ENCODE measurements at regions not wholly inside any gene's neighbourhood (a gene's known extent, or its start where the extent isn't known, plus 50 kb on each side); places are given as distances from the start of the nearest gene placed in this dataset.

DNA sequence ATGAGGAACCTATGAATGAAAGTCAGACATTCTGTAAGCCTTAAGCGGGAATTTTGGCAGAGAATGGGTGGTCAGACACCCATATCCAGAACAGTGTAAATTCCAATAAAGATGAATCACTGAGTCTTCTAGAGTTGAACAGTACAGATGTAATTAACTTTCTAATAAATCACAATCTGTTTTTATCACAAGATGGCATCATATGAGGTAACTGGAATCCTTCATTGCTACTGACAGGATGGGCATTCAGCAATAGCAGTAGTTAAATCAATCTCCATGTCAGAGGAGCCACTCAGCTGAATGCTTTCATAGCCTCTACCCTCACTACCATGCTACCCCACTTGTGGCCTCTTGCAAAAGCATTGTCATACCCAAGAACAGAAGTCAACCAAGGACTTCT is 690.3 kb downstream of the AMY1C start:
- no peak for TF ChIP-seq MYC (IDR thresholded peaks at IDR 0.05; ENCODE audit: low read depth, low read length)
- no peak for TF ChIP-seq EZH2 (IDR thresholded peaks at IDR 0.05; ENCODE audit: borderline replicate concordance, low read depth, low read length, severe bottlenecking)
- TF ChIP-seq, protein P1, sequence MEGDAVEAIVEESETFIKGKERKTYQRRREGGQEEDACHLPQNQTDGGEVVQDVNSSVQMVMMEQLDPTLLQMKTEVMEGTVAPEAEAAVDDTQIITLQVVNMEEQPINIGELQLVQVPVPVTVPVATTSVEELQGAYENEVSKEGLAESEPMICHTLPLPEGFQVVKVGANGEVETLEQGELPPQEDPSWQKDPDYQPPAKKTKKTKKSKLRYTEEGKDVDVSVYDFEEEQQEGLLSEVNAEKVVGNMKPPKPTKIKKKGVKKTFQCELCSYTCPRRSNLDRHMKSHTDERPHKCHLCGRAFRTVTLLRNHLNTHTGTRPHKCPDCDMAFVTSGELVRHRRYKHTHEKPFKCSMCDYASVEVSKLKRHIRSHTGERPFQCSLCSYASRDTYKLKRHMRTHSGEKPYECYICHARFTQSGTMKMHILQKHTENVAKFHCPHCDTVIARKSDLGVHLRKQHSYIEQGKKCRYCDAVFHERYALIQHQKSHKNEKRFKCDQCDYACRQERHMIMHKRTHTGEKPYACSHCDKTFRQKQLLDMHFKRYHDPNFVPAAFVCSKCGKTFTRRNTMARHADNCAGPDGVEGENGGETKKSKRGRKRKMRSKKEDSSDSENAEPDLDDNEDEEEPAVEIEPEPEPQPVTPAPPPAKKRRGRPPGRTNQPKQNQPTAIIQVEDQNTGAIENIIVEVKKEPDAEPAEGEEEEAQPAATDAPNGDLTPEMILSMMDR (IDR thresholded peaks at IDR 0.05; ENCODE audit: extremely low read depth in 1 of 2, insufficient read depth in 1 of 2, low read depth in 1 of 2, low read length in 2 of 2), result no peak
- TF ChIP-seq POLR2A (IDR thresholded peaks at IDR 0.05; ENCODE audit: low read depth, low read length), result no peak
- TF ChIP-seq POLR2AphosphoS5 (IDR thresholded peaks at IDR 0.05; ENCODE audit: insufficient read depth, low read depth, low read length), result no peak
- intact Hi-C loops (cut with micrococcal nuclease), result no loop called here
- Histone ChIP-seq H3K9ac (replicated peaks; ENCODE audit: extremely low read depth, insufficient read depth, low read length) (no peak overlapping the region), H2AFZ (ENCODE audit: low read depth, low read length) (no peak overlapping the region), H3K27ac (ENCODE audit: insufficient read depth, low read depth, low read length) (no peak overlapping the region), H3K4me1 (ENCODE audit: control insufficient read depth, extremely low read depth, insufficient read depth, low read length) (no peaks in the 10 kb centered on the region), H3K4me2 (ENCODE audit: insufficient read depth, low read length) (no peak overlapping the region), H3K79me2 (ENCODE audit: control insufficient read depth, insufficient read depth, low read length) (no peaks in the 10 kb centered on the region), H3K27me3 (ENCODE audit: control insufficient read depth in 2 of 2, insufficient read depth in 2 of 2, low read length in 2 of 2) (no peaks in the 10 kb centered on the region), H4K20me1 (replicated peaks; ENCODE audit: control insufficient read depth, extremely low read depth, insufficient read depth, low read length) (no peaks in the 10 kb centered on the region), H3K4me3 (replicated peaks in 1 of 3; ENCODE audit: insufficient read depth in 1 of 3, low read depth in 1 of 3, low read length in 3 of 3) (no peak overlapping the region), H3K9me1 (replicated peaks; ENCODE audit: control insufficient read depth, extremely low read depth, insufficient read depth, low read length) (no peaks in the 10 kb centered on the region), H3K9me3 (replicated peaks; ENCODE audit: control insufficient read depth, insufficient read depth, low read length) (peaks cover 4% of the 10 kb centered on the region), H3K36me3 (ENCODE audit: control insufficient read depth in 2 of 2, extremely low read depth in 1 of 2, insufficient read depth in 2 of 2, low read length in 2 of 2) (no peaks in the 10 kb centered on the region)
- ChIA-PET CTCF (no interaction called here), POLR2A (no interaction called here)
- DNase-seq (ENCODE audit: low read depth, low spot score), result no peak
- FAIRE-seq, result no peak
- no TSS peak for BruUV-seq (replicated peaks)
- dilution Hi-C loops (cut with MboI; ENCODE audit: extremely low pct_ligation_motif_present, low sequenced_read_pairs), result no loop called here

DNA sequence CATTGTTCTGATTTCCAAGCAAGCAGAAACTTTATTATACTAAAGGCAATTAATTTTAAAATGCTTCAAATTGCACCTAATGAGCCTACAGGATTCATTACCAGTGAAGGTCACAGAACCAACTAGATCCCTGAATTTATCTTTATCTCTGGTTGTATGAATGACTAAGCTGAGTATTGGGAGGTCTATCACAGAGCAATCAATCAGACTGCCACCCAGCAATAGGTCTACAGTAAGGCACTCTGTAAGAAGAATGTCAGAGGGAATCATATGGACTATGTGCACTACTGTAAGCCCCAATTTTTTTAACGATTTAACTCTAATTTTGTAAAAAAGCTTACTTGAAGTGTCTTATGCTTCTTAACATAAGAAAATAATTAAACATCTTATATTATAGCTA is 707.0 kb downstream of the AMY1C start:
- Histone ChIP-seq H3K9ac (replicated peaks; ENCODE audit: extremely low read depth, insufficient read depth, low read length) (no peak overlapping the region), H3K9me3 (replicated peaks; ENCODE audit: control insufficient read depth, insufficient read depth, low read length) (peaks cover 5% of the 10 kb centered on the region), H3K9me1 (replicated peaks; ENCODE audit: control insufficient read depth, extremely low read depth, insufficient read depth, low read length) (no peaks in the 10 kb centered on the region), H3K4me1 (ENCODE audit: control insufficient read depth, extremely low read depth, insufficient read depth, low read length) (no peaks in the 10 kb centered on the region), H3K4me3 (replicated peaks in 1 of 3; ENCODE audit: insufficient read depth in 1 of 3, low read depth in 1 of 3, low read length in 3 of 3) (no peak overlapping the region), H3K27me3 (ENCODE audit: control insufficient read depth in 2 of 2, insufficient read depth in 2 of 2, low read length in 2 of 2) (no peaks in the 10 kb centered on the region), H3K36me3 (ENCODE audit: control insufficient read depth in 2 of 2, extremely low read depth in 1 of 2, insufficient read depth in 2 of 2, low read length in 2 of 2) (no peaks in the 10 kb centered on the region), H2AFZ (ENCODE audit: low read depth, low read length) (no peak overlapping the region), H3K79me2 (ENCODE audit: control insufficient read depth, insufficient read depth, low read length) (no peaks in the 10 kb centered on the region), H4K20me1 (replicated peaks; ENCODE audit: control insufficient read depth, extremely low read depth, insufficient read depth, low read length) (no peaks in the 10 kb centered on the region), H3K4me2 (ENCODE audit: insufficient read depth, low read length) (no peak overlapping the region), H3K27ac (ENCODE audit: insufficient read depth, low read depth, low read length) (no peak overlapping the region)
- dilution Hi-C loops (cut with MboI; ENCODE audit: extremely low pct_ligation_motif_present, low sequenced_read_pairs), result no loop called here
- intact Hi-C loops (cut with micrococcal nuclease), result no loop called here
- CTCF ChIA-PET, result no interaction called here
- no peak for FAIRE-seq
- no peak for DNase-seq (ENCODE audit: low read depth, low spot score)
- no TSS peak for BruUV-seq (replicated peaks)
- TF ChIP-seq EZH2 (IDR thresholded peaks at IDR 0.05; ENCODE audit: borderline replicate concordance, low read depth, low read length, severe bottlenecking) (no peak), POLR2AphosphoS5 (IDR thresholded peaks at IDR 0.05; ENCODE audit: insufficient read depth, low read depth, low read length) (no peak), MYC (IDR thresholded peaks at IDR 0.05; ENCODE audit: low read depth, low read length) (no peak)
- TF ChIP-seq, protein P2, sequence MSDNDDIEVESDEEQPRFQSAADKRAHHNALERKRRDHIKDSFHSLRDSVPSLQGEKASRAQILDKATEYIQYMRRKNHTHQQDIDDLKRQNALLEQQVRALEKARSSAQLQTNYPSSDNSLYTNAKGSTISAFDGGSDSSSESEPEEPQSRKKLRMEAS (IDR thresholded peaks at IDR 0.05; ENCODE audit: insufficient read depth, insufficient read length), result no peak
- POLR2A ChIA-PET, result no interaction called here

All from endothelial cell of umbilical vein (primary cell).